ENCODE measurements at regions not wholly inside any gene's neighbourhood (a gene's known extent, or its start where the extent isn't known, plus 50 kb on each side); places are given as distances from the start of the nearest gene placed in this dataset.

GRCh38 chr10:10765017-10765416 lies 252.7 kb upstream of the CELF2 start:
- TF ChIP-seq CTCF (IDR thresholded peaks at IDR 0.05) (no peak), POLR2A (IDR thresholded peaks at IDR 0.05) (no peak)
